Esophagus (tissue), 2 donors: ENCODE measurements at regions not wholly inside any gene's neighbourhood (a gene's known extent, or its start where the extent isn't known, plus 50 kb on each side); places are given as distances from the start of the nearest gene placed in this dataset.

Experiments used
- H3K27ac ChIP-seq, 2 donors: one replicate each; pipeline ENCODE4 v1.5.1; 2013; ENCODE audit warnings: low read depth in 2 of 2, mild to moderate bottlenecking in 2 of 2, inconsistent platforms in 1 of 2, low read length in 1 of 2, moderate library complexity in 1 of 2
- H3K27me3 ChIP-seq, 2 donors: one replicate each; pipeline ENCODE4 v1.6.1; 2013; ENCODE audit warnings: low read length in 2 of 2, control low read depth in 1 of 2, mild to moderate bottlenecking in 1 of 2; ENCODE audit not compliant: insufficient read depth in 2 of 2, control insufficient read depth in 1 of 2
- H3K36me3 ChIP-seq, 2 donors: one replicate each; pipeline ENCODE4 v1.6.1; 2013; ENCODE audit warnings: low read length in 1 of 2; ENCODE audit not compliant: control insufficient read depth in 2 of 2, insufficient read depth in 2 of 2
- H3K4me1 ChIP-seq, 2 donors: one replicate each; pipeline ENCODE4 v1.6.1; 2013; ENCODE audit warnings: low read length in 1 of 2; ENCODE audit not compliant: control insufficient read depth in 2 of 2, insufficient read depth in 2 of 2
- H3K4me3 ChIP-seq, 2 donors: one replicate each; pipeline ENCODE4 v1.5.1; 2013; ENCODE audit warnings: low read length in 2 of 2, mild to moderate bottlenecking in 2 of 2, low read depth in 1 of 2, moderate library complexity in 1 of 2
- H3K9me3 ChIP-seq, 2 donors: one replicate each; pipeline ENCODE4 v1.6.1; 2013; ENCODE audit warnings: mild to moderate bottlenecking in 2 of 2, low read depth in 1 of 2, low read length in 1 of 2, moderate library complexity in 1 of 2; ENCODE audit not compliant: control insufficient read depth in 2 of 2, insufficient read depth in 1 of 2
- WGBS, 2 donors: extraction: QIAGEN DNeasy Blood & Tissue Kit; methylation state at CpG; one replicate each; pipeline ENCODE4 v1.1.7; 2013; 5-methylcytosine and 5-hydroxymethylcytosine counted together
- donor health status: healthy with polysubstance abuse.
- donor health status: Bipolar disorder and iron deficiency.

DNA sequence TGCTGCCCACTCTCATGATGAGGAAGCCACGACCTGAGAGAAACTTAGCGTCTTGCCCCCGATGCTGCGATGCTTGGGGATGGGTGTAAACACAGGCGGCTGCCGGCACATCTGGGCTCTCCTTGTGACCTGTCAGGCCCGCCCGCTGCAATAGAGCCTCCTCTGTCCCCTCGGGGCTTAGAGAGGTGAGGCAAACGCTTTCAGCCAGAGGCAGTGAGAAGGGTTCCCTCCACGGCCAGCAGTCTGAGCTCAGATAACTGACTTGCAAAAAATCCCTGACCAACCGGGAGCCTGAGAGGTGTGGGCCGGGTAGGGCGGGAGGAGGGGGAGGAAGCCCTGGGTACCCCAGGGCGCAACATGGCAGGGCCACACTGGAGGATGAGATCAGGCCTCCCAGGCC is 260.6 kb downstream of the C16orf95 start:
- 73 to 75% methylated on average over 12 to 15 of the region's 15 CpGs for WGBS, 2 donors
- Histone ChIP-seq H3K27ac (no peak overlapping the region), H3K4me3 (no peak overlapping the region), H3K36me3 (no peaks in the 10 kb centered on the region), H3K9me3 (peaks cover 0 to 2% of the 10 kb centered on the region in 2 donors), H3K27me3 (no peaks in the 10 kb centered on the region), H3K4me1 (no peaks in the 10 kb centered on the region)

- no peak overlapping the region for H3K4me3 ChIP-seq
- WGBS, 2 donors, result 82 to 83% methylated on average over 26 of the region's 26 CpGs
- H3K4me1 ChIP-seq, result no peaks in the 10 kb centered on the region
- no peaks in the 10 kb centered on the region for H3K36me3 ChIP-seq
- H3K27ac ChIP-seq, result no peak overlapping the region
- no peaks in the 10 kb centered on the region for H3K27me3 ChIP-seq
- H3K9me3 ChIP-seq, result peaks cover 0 to 2% of the 10 kb centered on the region in 2 donors
Measured at GRCh38 chr16:87057211-87057881, 259.8 kb downstream of the C16orf95 start.

DNA sequence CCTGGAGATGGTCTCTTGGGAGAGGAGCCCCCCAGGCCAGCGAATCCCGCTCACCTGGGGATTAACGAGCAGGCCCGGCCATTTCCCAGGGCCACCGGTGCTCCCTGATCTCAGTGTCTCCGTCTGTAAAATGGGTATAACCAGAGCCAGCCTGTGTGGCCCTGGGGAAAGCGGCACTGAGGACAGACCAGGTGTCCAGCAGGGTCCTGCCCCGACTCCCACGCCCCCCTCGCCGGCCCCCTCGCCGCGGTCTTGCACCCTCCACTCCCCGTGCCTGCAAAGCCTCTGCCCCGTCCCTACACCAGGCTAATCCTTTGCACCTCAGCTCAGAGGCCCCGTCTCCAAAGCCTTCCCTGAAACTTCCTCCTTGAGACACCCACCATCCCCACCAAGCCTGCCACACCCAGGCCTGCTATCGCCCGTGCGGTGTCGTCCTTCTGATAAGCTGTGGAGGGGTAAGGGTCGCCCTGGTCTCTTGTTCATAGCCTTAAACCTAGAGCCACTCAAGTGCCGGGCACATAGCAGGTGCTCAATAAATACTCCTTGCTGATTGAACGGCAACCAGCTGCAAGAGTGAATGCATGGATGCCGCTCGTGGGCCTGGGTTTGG is 259.1 kb downstream of the C16orf95 start:
- Histone ChIP-seq H3K4me3 (no peak overlapping the region), H3K27ac (no peak overlapping the region), H3K4me1 (no peaks in the 10 kb centered on the region), H3K27me3 (no peaks in the 10 kb centered on the region), H3K36me3 (no peaks in the 10 kb centered on the region), H3K9me3 (peaks cover 0 to 2% of the 10 kb centered on the region in 2 donors)
- 91 to 94% methylated on average over 26 of the region's 26 CpGs for WGBS, 2 donors

GRCh38 chr16:87058728-87059250 is 258.4 kb downstream of the C16orf95 start:
- H3K4me1 ChIP-seq, result no peaks in the 10 kb centered on the region
- no peak overlapping the region for H3K4me3 ChIP-seq
- peaks cover 0 to 2% of the 10 kb centered on the region in 2 donors for H3K9me3 ChIP-seq
- WGBS, 2 donors, result 91 to 94% methylated on average over 17 of the region's 17 CpGs
- H3K27ac ChIP-seq, result no peak overlapping the region
- H3K36me3 ChIP-seq, result no peaks in the 10 kb centered on the region
- H3K27me3 ChIP-seq, result no peaks in the 10 kb centered on the region

- Histone ChIP-seq H3K4me3 (no peak overlapping the region), H3K4me1 (no peaks in the 10 kb centered on the region), H3K27ac (no peak overlapping the region), H3K9me3 (no peaks in the 10 kb centered on the region), H3K36me3 (no peaks in the 10 kb centered on the region), H3K27me3 (no peaks in the 10 kb centered on the region)
- WGBS, 2 donors, result 60 to 61% methylated on average over 16 of the region's 16 CpGs
Measured at GRCh38 chr16:87060034-87060986, 256.9 kb downstream of the C16orf95 start.

DNA sequence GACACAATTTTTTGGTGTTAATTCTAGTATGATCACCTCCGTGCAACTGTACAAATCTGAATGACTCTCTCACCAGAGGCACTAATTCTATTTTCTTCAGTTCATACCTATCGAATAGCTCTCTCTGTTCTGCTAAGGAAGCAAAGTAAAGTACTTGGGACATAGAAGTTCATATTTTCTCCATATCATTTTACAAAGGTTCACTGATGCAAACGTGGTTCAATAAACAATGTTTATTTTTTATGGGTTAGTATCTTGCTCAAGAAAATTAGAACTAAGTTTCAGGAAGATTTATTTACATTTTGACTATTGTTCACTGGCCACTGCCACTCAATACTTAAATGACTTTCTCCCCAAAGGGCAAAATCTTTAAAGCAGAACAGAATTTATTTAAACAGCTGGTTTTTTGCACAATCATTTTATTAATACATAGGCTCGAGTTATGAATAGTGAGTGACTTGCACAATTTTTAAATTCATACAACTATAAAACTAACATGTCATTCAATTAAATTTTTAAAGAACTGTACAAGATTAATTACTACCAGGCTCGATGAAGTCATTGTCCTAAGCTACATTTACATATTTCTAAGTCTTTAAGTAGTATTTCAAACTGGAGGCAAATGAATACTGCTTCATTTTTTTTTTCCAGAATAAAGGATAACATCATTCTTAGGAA is 255.8 kb downstream of the C16orf95 start:
- 53 to 56% methylated on average over 5 of the region's 5 CpGs for whole genome bisulfite sequencing, 2 donors
- no peak overlapping the region for H3K27ac ChIP-seq
- H3K9me3 ChIP-seq, result no peaks in the 10 kb centered on the region
- no peak overlapping the region for H3K4me3 ChIP-seq
- no peaks in the 10 kb centered on the region for H3K36me3 ChIP-seq
- no peaks in the 10 kb centered on the region for H3K27me3 ChIP-seq
- no peaks in the 10 kb centered on the region for H3K4me1 ChIP-seq

DNA sequence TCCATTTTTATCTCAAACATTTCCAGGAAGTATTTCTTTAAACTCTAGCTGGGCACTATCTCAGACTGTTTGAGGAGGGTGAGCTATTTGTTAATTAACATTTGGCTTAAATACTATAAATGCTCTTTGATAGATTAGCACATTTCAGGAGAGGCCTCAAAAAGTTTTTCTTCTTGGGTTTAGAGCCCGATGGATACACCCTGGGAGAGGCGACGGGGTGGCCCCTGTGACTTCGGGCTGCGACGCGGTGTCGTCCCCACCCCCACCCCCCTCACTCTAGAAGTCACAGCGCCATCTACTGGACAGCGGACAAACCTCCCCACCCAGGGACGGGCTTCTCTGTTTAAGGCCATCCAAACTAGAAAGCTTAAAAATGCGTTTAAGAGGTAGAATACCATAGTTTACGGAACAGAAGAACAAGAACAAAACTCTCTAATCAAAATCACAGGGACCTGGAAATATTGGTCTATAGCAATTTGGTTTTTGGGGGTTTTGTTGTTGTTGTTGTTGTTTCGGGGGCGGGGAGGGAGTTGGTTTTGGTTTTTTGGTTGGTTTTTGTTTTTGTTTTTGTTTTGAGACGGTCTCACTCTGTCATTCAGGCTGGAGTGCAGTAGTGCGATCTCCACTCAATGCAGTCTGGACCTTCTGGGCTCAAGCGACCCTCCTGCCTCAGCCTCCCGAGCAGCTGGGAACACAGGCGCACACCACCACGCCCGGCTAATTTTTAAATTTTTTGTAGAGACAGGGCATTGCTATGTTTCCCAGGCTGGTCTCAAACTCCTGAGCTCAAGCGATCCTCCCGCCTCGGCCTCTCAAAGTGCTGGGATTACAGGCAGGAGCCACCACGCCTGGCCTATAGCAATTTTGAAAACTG is 254.4 kb downstream of the C16orf95 start:
- Histone ChIP-seq H3K27ac (no peak overlapping the region), H3K4me1 (no peaks in the 10 kb centered on the region), H3K4me3 (no peak overlapping the region), H3K9me3 (no peaks in the 10 kb centered on the region), H3K27me3 (no peaks in the 10 kb centered on the region), H3K36me3 (no peaks in the 10 kb centered on the region)
- WGBS, 2 donors, result 47% methylated on average over 26 of the region's 26 CpGs

DNA sequence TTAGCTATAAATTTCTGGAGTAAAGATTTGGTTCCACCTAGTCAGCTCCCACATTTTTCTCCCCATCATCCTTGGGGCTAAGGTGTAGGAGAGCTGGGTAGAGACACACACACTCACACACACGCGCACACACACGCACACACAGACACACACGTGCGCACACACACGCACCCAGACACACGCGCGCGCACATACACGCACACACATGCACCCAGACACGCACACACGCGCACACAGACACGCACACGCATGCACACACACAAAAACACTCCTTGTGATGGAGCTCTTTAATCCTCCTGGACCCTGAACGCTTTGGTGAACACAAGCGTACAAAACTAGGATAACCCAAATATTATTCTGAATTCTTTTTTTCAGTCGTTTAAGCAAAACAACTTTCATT is 253.6 kb downstream of the C16orf95 start:
- no peaks in the 10 kb centered on the region for H3K27me3 ChIP-seq
- no peak overlapping the region for H3K27ac ChIP-seq
- no peaks in the 10 kb centered on the region for H3K4me1 ChIP-seq
- no peak overlapping the region for H3K4me3 ChIP-seq
- H3K9me3 ChIP-seq, result no peaks in the 10 kb centered on the region
- 89 to 91% methylated on average over 19 of the region's 19 CpGs for WGBS, 2 donors
- no peaks in the 10 kb centered on the region for H3K36me3 ChIP-seq
